PC-9 (cell line): ENCODE measurements at regions not wholly inside any gene's neighbourhood (a gene's known extent, or its start where the extent isn't known, plus 50 kb on each side); places are given as distances from the start of the nearest gene placed in this dataset.

ENCODE experiments used
- CTCF ChIP-seq: fragments of 200-600 bp; sonication (generic); conservative IDR thresholded peaks from 2 replicates; pipeline ENCODE4 v1.6.1; 2017; ENCODE audit warnings: mixed run types, antibody characterized with exemption, mild to moderate bottlenecking, moderate library complexity
- EZH2 ChIP-seq: fragments of 200-600 bp; sonication (generic); IDR thresholded peaks from 2 replicates; pipeline ENCODE4 v1.8.0; 2017; ENCODE audit warnings: antibody characterized with exemption, low read depth

DNA sequence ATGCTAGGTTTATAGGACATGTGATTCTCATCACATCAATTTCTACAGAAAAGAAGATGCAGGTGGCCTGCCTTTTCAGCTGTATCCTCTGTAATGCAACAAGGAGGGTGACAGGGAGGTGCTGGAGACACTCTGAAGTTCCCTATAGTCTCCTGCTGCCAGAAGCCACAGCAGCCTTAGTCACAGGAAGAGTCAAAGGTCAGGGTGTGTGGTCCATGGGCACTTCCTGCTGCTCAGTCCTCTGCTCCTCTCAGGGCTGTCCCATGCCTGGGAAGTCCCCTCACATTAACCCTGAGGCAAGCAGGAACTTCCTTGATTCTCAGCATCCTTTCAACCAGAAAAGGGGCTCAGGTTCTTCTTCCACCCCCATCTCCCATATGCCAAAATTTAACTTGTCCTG, 144.8 kb upstream of the FOXA2 start:
- TF ChIP-seq CTCF: no peak
- TF ChIP-seq EZH2: no peak
